IPS-18a (cell line): ENCODE measurements at regions not wholly inside any gene's neighbourhood (a gene's known extent, or its start where the extent isn't known, plus 50 kb on each side); places are given as distances from the start of the nearest gene placed in this dataset.

Experiments
- H3K27ac ChIP-seq: one replicate; pipeline ENCODE4 v1.5.1; 2013; ENCODE audit warnings: low read length
- H3K27me3 ChIP-seq: one replicate; pipeline ENCODE4 v1.6.1; 2013; ENCODE audit warnings: mild to moderate bottlenecking, low read length; ENCODE audit not compliant: control insufficient read depth, insufficient read depth
- H3K36me3 ChIP-seq: one replicate; pipeline ENCODE4 v1.6.1; 2013; ENCODE audit warnings: low read depth, low read length; ENCODE audit not compliant: control insufficient read depth
- H3K4me1 ChIP-seq: one replicate; pipeline ENCODE4 v1.6.1; 2013; ENCODE audit warnings: low read depth, low read length; ENCODE audit not compliant: control insufficient read depth
- H3K4me3 ChIP-seq: one replicate; pipeline ENCODE4 v1.5.1; 2013; ENCODE audit warnings: low read length
- H3K9ac ChIP-seq: one replicate; pipeline ENCODE4 v1.6.1; 2013; ENCODE audit warnings: mild to moderate bottlenecking, low read length, moderate library complexity
- H3K9me3 ChIP-seq: one replicate; pipeline ENCODE4 v1.6.1; 2013; ENCODE audit warnings: low read depth, low read length; ENCODE audit not compliant: control insufficient read depth

GRCh38 chr2:211070547-211070946 lies 514.1 kb downstream of the CPS1 start:
- H3K36me3 ChIP-seq = no peaks in the 10 kb centered on the region
- H3K4me1 ChIP-seq = no peaks in the 10 kb centered on the region
- H3K27ac ChIP-seq = no peak overlapping the region
- H3K4me3 ChIP-seq = no peak overlapping the region
- H3K9me3 ChIP-seq = no peaks in the 10 kb centered on the region
- H3K9ac ChIP-seq = no peak overlapping the region
- H3K27me3 ChIP-seq = no peaks in the 10 kb centered on the region

- no peak overlapping the region for H3K4me3 ChIP-seq
- no peaks in the 10 kb centered on the region for H3K9me3 ChIP-seq
- H3K27me3 ChIP-seq = no peaks in the 10 kb centered on the region
- no peaks in the 10 kb centered on the region for H3K36me3 ChIP-seq
- H3K4me1 ChIP-seq = no peaks in the 10 kb centered on the region
- H3K9ac ChIP-seq = no peak overlapping the region
- H3K27ac ChIP-seq = no peak overlapping the region
Measured at GRCh38 chr2:211077216-211077767, 520.9 kb downstream of the CPS1 start.

GRCh38 chr2:211084352-211084751 lies 528.0 kb downstream of the CPS1 start:
- no peak overlapping the region for H3K27ac ChIP-seq
- no peak overlapping the region for H3K4me3 ChIP-seq
- no peaks in the 10 kb centered on the region for H3K36me3 ChIP-seq
- no peak overlapping the region for H3K9ac ChIP-seq
- no peaks in the 10 kb centered on the region for H3K27me3 ChIP-seq
- H3K4me1 ChIP-seq = no peaks in the 10 kb centered on the region
- H3K9me3 ChIP-seq = no peaks in the 10 kb centered on the region

- Histone ChIP-seq H3K4me3 (no peak overlapping the region), H3K27ac (no peak overlapping the region), H3K36me3 (no peaks in the 10 kb centered on the region), H3K4me1 (no peaks in the 10 kb centered on the region), H3K9ac (no peak overlapping the region), H3K9me3 (no peaks in the 10 kb centered on the region), H3K27me3 (no peaks in the 10 kb centered on the region)
Measured at GRCh38 chr2:211085056-211085680, 528.8 kb downstream of the CPS1 start.

- Histone ChIP-seq H3K9ac (no peak overlapping the region), H3K36me3 (no peaks in the 10 kb centered on the region), H3K9me3 (no peaks in the 10 kb centered on the region), H3K4me3 (no peak overlapping the region), H3K4me1 (no peaks in the 10 kb centered on the region), H3K27me3 (no peaks in the 10 kb centered on the region), H3K27ac (no peak overlapping the region)
Measured at GRCh38 chr2:211086049-211086448, 529.6 kb downstream of the CPS1 start.

GRCh38 chr2:211089127-211089526 lies 532.7 kb downstream of the CPS1 start:
- Histone ChIP-seq H3K36me3 (no peaks in the 10 kb centered on the region), H3K9me3 (no peaks in the 10 kb centered on the region), H3K9ac (no peak overlapping the region), H3K4me3 (no peak overlapping the region), H3K4me1 (no peaks in the 10 kb centered on the region), H3K27ac (no peak overlapping the region), H3K27me3 (no peaks in the 10 kb centered on the region)

- H3K4me3 ChIP-seq = no peak overlapping the region
Measured at GRCh38 chr2:211093743-211094303, 537.4 kb downstream of the CPS1 start.

GRCh38 chr2:211103989-211104388 lies 547.6 kb downstream of the CPS1 start:
- no peaks in the 10 kb centered on the region for H3K36me3 ChIP-seq
- no peak overlapping the region for H3K9ac ChIP-seq
- no peak overlapping the region for H3K27ac ChIP-seq
- no peaks in the 10 kb centered on the region for H3K4me1 ChIP-seq
- no peaks in the 10 kb centered on the region for H3K9me3 ChIP-seq
- H3K27me3 ChIP-seq = no peaks in the 10 kb centered on the region
- H3K4me3 ChIP-seq = no peak overlapping the region

More at GRCh38 chr2:211093743-211094303, 537.4 kb downstream of the CPS1 start:
- H3K27ac ChIP-seq = no peak overlapping the region
- H3K9me3 ChIP-seq = no peaks in the 10 kb centered on the region
- H3K36me3 ChIP-seq = no peaks in the 10 kb centered on the region
- no peaks in the 10 kb centered on the region for H3K27me3 ChIP-seq
- H3K4me1 ChIP-seq = no peaks in the 10 kb centered on the region
- no peak overlapping the region for H3K9ac ChIP-seq

GRCh38 chr2:211113334-211114175 lies 557.2 kb downstream of the CPS1 start:
- H3K9ac ChIP-seq = no peak overlapping the region
- H3K4me1 ChIP-seq = no peaks in the 10 kb centered on the region
- no peak overlapping the region for H3K27ac ChIP-seq

GRCh38 chr2:211114826-211115455 lies 558.5 kb downstream of the CPS1 start:
- Histone ChIP-seq H3K27me3 (no peaks in the 10 kb centered on the region), H3K4me3 (no peak overlapping the region), H3K27ac (no peak overlapping the region), H3K9ac (no peak overlapping the region), H3K9me3 (no peaks in the 10 kb centered on the region), H3K36me3 (no peaks in the 10 kb centered on the region), H3K4me1 (no peaks in the 10 kb centered on the region)

More at GRCh38 chr2:211113334-211114175, 557.2 kb downstream of the CPS1 start:
- Histone ChIP-seq H3K36me3 (no peaks in the 10 kb centered on the region), H3K4me3 (no peak overlapping the region), H3K27me3 (no peaks in the 10 kb centered on the region), H3K9me3 (no peaks in the 10 kb centered on the region)

GRCh38 chr2:211117026-211117425 lies 560.6 kb downstream of the CPS1 start:
- Histone ChIP-seq H3K9ac (no peak overlapping the region), H3K4me3 (no peak overlapping the region), H3K36me3 (no peaks in the 10 kb centered on the region), H3K27me3 (no peaks in the 10 kb centered on the region), H3K9me3 (no peaks in the 10 kb centered on the region), H3K27ac (no peak overlapping the region), H3K4me1 (no peaks in the 10 kb centered on the region)
